GM21390 (cell line): ENCODE measurements at regions not wholly inside any gene's neighbourhood (a gene's known extent, or its start where the extent isn't known, plus 50 kb on each side); places are given as distances from the start of the nearest gene placed in this dataset.

Source experiments
- ATAC-seq: cut with Tn5 transposase; IDR thresholded peaks from one replicate; pipeline ENCODE4 v1.9.1; 2021; ENCODE audit not compliant: unreplicated experiment

DNA sequence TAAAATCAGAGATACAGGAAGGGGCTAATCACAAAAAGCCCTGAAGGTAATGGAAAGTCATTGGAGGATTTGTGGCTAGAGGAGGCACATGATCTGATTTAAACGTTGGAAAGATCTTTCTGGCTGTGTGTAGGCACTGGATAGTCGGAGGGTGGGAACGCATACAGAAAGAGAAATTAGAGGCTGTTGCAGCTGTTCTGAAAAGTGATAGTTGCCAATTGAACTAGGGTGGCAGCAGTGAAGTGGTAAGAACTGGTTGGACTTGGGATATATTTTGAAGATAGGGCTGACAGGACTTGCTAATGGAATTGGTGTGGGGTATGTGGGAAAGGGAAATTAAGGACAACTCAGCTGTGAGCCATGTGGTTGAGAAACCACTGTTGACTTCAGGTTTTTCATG is 223.6 kb downstream of the OGFRL1 start:
- ATAC-seq, result no peak

DNA sequence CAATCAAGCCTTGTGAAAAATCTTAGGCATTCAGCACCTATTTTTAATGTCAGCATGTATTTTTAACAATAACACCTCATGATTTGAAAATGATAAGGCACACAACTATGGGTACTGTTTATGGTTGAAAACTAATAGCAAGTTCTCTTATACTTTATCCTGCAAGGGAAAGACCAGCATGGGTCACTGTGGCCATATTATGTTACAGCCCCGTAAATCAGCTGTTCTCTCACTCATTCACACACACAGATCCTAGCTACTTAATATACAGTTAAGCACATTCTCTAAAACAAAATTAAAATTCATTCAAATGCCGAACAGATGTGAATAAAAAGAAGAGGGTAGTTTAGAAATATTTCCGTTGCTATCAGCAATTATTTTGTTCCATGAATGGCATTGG is 224.4 kb downstream of the OGFRL1 start:
- no peak for ATAC-seq

DNA sequence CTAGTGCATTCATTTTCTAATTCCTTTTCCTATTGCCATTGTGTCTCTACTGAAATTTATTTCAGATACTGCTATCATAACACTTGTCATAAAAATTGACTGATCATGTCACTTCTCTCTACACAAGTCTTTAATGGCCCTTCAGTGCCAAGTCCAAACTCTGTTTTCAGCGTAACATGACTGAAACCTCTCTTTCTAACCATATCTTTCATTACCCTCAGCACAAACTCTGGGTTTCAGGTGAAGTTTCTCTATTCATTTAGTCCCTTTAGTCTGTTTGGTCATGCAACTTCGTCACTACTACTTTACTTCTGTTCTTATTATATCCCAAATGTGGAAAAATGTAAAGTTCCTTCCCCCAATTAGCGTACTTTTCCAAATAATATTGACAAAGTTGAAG is 234.9 kb downstream of the OGFRL1 start:
- no peak for ATAC-seq

DNA sequence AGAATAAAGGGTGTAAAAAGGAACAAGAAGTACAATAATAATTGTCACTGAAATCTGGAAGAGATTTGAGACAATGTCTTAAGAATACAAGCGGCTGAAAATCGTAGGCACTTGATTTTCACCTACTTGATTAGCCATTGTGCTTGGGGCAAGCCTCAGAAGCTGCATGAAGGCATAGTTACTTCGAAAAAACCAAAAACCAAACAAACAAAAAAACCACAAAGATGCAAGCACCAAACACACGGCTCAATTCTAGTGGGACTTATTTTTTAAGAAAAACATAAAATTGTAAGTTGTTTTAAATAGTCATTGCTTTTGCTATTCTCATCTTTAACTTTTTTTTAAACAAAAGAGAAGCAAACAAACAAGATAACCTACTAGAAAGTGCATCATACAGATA is 235.6 kb downstream of the OGFRL1 start:
- ATAC-seq, result no peak

DNA sequence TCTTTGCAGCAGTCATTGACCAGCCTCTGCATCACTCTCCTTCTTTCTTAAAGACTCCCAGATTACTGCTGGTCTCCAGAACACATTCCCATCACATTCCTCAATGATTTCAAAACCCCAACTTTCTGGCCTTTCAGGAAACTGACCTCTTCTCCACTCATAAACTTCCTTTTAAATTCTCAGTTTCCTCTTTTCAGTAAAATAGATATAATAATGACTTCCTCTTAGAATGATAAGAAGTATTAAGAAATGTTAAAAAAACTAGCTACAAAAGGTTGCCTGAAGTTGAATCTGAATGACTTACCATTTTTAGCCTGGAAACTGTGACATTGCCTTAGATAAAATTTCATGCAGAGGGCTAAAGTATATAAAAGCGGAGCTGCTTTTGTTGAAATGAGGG is 239.3 kb downstream of the OGFRL1 start:
- ATAC-seq, result no peak

DNA sequence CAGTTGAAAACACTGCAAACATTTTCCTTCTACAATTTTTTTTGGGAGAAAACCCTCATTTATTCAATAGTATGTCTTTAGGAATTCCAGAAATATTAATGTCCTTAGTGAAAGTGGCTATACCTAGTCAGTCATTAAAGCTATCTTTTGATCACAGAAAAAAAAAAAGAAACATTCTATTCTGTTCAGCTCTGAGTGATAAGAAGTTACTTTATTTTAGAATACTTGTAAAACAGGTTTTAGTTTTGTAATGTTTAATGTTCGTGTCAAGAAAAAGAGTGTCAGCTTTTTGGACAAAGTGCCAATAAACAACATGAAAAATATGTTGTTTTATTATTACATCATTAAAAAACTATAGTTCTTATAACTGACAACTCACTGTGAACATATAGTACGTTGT is 240.4 kb downstream of the OGFRL1 start:
- no peak for ATAC-seq

DNA sequence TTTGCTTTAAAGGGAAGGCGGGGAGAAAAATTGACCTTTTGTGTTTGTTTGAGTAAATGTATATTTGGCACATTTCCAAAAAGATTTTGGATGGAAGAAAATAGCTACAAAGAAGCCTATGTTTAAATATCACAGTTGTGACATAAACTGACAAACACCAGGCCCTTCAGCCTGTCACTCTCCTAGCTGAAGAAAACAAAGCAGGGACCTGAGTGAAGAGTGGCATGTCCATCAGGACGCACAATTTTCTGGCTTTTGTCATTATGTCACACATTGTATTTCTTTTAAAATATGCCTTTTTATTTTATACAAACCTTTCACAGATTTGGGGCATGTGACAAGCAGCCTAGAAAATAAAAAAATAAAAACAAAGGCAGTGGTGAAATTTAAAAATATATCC is 241.2 kb downstream of the OGFRL1 start:
- ATAC-seq, result no peak

DNA sequence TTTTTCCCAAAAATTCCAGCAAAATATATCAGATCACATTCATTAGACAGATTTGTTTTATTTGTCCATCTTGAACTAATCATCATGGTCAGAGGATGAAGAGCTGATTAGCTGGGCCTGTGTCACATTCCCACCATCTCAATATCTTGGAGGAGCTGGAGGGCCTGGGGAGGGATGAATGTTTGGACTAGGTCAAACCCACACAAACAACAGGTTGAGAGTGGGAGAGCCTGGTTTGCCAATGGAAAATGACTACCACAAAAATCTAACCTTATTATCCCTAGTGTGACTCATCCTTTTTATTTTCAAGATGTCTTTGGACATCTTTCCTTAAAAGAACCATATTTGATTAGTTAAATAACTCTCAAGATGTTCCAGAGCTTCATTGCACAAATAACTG is 242.4 kb downstream of the OGFRL1 start:
- no peak for ATAC-seq

DNA sequence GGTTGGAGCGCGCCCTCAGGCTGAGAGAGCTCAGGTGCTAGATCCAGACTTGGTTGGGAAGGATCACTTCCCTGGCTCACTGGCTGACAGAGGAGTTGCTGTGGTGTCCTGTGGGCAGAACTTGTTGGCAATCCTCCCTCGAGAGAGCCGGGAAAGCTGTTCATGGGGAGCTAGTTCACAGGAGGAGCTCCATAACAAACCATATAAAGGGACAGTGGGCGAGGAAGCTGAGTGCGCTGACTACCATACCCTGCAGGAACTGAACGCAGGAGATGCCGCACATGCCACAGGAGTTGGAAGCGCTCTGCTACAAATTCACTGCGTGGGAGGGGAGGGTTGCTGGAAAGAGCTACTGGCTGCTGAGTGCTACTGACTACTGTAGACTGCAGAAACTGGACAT is 243.2 kb downstream of the OGFRL1 start:
- no peak for ATAC-seq

DNA sequence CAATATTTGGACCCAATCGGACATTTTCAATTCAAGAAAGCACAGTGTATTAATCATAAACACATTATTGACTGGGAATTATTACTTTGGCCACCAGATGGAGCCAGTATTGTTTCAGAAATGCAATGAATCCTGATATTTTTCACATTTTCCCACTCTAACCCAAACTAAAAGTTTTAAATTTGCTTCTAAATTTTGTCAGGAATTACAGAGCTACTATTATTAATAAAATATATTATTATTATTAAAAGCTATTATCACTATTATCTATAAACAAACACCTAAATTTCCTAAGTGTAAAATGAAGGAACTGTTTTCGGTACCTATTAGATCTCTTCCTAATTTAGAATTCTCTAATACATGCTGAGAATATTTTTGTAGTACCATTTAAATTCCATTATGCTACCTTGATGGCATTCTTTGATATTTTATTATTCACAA is 245.3 kb downstream of the OGFRL1 start:
- no peak for ATAC-seq

DNA sequence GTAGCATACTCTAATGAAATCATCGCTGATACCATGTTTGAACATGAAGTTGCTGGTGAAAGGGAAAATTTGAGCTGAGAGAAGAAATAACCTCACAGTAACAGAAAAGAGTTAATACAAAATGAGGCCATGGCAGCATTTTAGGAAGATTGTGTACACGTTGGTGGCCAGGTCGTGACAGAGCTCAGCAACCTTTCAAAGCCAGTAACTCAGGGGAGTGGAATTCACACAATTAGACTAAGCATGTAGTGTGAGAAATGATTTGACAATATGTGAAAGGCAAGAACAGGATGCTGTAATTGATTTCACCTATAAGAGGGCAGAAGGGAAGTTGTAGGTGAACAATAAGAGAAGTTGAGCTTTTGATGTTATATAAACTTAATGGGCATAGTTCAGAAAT is 246.3 kb downstream of the OGFRL1 start:
- ATAC-seq, result no peak

DNA sequence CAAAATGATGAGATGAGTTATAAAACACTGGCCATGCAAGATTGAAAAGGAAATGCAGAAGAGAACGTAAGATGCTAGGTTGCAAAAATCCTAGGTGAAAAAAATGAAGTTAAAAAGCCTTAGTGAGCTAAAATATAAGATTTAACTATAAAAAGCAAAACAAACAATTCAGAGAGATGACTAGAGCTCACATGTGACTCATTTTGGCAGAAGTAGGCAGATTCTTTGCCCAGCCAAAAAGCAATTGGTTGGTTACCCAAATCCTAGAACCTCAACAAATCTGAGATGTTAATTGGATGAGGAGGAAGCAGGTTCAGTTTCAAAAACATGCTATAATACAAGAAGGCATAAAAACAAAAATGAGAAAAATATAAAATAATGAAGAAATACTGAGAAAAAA is 249.1 kb downstream of the OGFRL1 start:
- ATAC-seq, result no peak

DNA sequence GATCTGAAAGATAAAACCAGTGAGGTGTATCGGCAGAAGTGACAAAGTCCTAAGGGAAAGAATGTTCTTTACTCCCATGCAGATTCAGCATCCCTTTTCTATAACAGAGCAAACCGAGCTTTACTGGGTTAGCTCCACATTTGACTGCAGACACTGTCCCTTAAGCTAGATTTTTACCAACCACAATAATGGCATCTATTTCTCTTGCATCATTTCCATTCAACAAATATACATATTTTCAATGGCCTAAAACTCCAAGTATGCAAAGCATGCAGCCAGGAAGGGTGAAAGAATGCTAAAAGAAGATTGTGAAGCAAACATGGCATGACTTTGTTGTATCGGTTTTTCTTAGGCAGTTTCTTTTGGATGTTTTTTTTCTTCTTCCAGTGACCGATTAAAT is 255.4 kb downstream of the OGFRL1 start:
- no peak for ATAC-seq

DNA sequence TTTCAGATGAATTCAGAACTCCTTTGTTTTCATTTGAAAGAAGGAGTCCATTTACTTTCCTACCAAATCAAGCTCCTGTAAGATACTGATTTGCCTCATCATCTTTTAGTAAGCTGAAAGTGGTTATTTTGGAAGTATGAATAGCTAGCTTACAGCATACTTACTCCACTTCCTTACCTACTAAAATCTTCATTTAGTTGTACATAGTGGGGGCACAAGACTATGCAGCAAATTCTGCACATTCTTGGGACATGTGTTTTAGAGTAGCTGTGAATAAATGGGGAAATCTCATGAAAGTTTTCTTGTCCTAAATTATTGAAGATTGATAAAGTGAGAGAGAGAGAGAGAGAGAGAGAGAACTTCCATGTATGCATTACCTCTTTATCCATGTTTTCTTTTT is 256.3 kb downstream of the OGFRL1 start:
- no peak for ATAC-seq

DNA sequence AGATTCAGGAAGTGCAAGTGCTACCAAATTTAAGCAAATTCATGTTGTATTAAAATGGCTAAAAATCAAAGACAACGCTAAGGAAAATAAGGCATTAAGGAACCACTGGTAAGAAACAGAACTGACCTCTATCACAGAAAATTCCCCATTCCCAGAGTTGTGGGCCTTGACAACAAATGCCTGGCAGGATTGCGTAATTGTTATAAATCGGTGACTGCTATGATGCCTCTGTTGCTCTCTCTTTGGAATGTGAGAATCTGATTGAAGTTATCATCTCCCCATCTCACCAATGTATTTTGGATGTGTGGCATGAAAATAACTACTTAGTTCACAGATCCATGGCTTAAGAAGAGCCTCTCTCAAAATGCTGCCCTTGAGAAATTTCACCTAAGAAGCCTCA is 257.3 kb downstream of the OGFRL1 start:
- ATAC-seq, result no peak

DNA sequence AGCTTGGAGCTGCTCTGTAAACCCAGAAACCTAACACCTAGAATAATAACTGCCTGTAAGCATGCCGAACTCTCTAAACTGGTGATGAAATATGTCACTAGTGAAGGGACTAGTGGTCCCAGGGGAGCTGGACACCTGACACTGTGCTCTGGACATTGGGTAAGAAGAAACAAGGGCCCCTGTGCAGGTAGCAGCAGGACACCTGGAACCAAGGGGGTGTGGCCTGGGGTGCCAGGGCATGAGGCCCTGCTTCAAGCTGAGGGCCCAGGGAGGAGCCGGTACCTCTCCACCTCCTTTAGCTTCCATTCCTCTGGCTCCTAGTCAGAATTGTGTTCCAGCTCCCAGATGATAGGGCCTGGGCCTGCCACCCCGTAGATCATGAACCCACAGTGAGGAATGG is 263.2 kb downstream of the OGFRL1 start:
- ATAC-seq, result no peak

DNA sequence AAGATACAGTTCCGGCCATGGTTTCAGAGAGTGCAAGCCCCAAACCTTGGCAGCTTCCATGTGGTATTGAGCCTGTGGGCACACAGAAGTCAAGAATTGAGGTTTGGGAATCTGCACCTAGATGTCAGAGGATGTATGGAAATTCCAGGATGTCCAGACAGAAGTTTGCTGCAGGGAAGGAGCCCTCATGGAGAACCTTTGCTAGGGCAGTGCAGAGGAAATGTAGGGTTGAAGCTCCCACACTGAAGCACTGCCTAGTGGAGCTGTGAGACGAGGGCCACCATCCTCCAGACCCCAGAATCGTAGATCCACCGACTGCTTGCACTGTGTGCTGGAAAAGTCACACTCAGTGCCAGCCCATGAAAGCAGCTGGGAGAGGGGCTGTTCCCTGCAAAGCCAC is 267.5 kb downstream of the OGFRL1 start:
- no peak for ATAC-seq

DNA sequence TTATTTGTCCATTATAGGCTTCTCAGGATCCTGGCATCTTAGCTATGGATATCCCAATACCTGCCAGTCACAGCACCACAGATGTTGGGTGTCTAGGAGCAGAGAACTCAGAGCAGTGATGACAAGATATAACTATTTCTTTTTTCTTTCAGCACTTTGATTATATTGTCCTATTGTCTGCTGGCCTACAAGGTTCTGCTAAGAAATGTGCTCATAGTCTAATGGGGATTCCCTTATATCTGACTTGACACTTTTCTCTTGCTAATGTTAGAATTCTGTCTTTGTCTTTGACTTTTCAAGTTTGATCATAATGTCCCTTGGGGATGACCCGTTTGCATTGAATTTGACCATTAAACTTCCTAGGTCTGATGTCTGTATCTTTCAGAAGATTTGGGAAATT is 270.4 kb downstream of the OGFRL1 start:
- no peak for ATAC-seq

DNA sequence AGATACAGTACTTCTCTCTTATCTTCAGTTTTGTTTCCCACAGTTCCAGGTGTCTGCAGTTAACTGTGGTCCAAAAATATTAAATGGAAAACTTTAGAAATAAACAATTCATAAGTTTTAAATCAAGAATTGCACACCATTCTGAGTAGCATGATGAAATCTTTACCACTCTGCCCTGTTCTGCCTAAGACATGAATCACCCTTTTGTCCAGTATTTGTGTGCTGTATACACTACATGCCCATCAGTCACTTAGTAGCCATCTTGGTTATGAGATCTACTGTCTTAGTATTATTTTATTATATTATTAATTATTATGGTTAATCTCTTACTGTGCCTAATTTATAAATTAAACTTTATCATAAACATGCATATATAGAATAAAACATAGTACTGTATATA is 279.0 kb downstream of the OGFRL1 start:
- no peak for ATAC-seq

DNA sequence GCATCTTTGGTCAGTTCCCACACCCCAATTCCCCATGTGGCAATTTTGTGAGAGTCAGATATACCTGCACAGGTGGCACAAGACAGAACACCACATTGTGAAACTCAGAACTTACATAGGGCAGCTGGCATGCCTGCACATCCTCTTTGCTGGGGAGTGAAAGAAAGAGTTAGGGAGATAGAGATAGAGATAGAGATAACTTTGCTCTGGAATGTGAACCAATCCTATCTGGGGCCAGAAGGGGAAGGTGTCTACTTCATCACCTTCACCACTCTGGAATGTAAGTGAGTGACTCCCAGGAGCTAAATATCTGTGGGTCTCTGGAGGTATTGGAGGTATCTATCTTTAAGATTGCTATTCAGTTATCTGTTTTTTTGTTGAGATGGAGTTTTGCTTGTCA is 289.2 kb downstream of the OGFRL1 start:
- no peak for ATAC-seq

DNA sequence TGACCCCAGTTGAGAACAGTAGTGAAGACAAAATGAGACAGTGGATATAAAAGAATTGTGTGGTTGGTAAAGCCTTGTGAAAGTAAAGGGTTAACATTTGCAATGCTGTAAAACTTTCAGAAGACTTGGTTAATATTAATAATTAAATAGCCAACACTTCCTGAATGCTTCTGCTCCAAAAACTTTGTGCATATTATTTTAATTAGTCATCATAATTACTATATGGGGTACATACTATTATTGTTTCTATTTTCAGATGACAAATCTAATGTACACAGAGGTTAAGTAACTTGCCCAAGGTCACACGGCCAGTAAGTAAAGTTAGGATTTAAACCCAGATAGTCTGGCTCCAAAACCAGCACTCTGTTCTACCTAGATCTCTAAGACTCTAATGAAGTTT is 291.3 kb downstream of the OGFRL1 start:
- no peak for ATAC-seq

DNA sequence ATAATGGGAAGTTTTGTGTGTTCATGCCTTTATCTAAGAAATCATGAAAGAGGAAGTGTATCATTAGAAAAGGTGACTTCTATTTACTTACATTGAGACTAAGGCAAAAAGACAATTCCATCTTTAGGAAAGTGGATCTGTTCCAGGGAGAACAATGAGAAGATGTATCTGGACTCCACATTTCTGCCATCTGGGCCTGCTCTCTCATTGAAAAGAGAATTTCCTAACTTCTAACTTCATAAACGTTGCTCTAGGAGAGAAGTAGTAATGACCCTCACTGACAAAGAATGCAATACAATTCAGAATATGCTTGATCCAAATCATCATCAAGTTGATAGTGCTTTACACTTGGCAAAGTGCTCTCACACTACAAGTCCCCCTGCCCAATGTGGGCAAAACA is 294.2 kb downstream of the OGFRL1 start:
- ATAC-seq, result no peak

DNA sequence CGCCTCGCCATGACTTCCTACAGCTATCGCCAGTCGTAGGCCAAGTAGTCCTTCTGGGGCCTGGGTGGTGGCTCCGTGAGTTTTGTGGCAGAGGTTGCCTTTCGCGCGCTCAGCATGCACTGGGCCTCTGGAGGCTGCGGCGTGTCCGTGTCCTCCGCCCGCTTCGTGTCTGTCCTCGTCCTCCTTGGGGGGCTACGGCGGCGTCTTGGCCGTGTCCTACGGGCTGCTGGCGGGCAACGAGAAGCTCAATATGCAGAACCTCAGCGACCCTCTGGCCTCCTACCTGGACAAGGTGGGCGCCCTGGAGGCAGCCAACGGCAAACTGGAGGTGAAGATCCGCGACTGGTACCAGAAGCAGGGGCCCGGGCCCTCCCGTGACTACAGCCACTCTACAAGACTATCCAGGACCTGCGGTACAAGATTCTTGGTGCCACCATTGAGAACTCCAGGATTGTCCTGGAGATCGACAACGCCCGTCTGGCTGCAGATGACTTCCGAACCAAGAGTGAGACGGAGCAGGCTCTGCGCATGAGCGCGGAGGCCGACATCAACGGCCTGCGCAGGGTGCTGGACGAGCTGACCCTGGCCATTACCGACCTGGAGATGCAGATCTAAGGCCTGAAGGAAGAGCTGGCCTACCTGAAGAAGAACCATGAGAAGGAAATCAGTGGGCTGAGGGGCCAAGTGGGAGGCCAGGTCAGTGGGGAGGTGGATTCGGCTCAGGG is 296.3 kb downstream of the OGFRL1 start:
- ATAC-seq, result no peak

DNA sequence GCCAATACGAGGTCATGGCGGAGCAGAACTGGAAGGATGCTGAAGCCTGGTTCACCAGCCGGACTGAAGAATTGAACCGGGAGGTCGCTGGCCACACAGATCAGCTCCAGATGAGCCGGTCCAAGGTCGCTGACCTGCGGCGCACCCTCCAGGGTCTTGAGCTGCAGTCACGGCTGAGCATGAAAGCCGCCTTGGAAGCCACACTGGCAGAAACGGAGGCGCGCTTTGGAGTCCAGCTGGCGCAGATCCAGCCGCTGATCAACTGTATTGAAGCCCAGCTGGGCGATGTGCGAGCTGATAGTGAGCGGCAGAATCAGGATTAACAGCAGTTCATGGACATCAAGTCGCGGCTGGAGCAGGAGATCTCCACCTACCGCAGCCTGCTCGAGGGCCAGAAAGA is 296.9 kb downstream of the OGFRL1 start:
- no peak for ATAC-seq
